Upper lobe of right lung (tissue), 1 donor: ENCODE measurements at regions not wholly inside any gene's neighbourhood (a gene's known extent, or its start where the extent isn't known, plus 50 kb on each side); places are given as distances from the start of the nearest gene placed in this dataset.
A peak's percentile ranks its signal among the peaks of the same experiment; 100 is the strongest.

Source experiments
- ATAC-seq: fragments of 200-7000 bp; cut with Tn5 transposase; one replicate; pipeline ENCODE4 v1.9.1; 2020; ENCODE audit warnings: mild to moderate bottlenecking, moderate library complexity
- DNase-seq: peaks from one replicate; pipeline ENCODE4 v3.0.0-alpha.2; 2020
- H3K27ac ChIP-seq: fragments of 200-600 bp; one replicate; pipeline ENCODE4 v1.8.0; 2022
- H3K27me3 ChIP-seq: fragments of 200-600 bp; one replicate; pipeline ENCODE4 v1.8.0; 2022; ENCODE audit warnings: mild to moderate bottlenecking
- H3K36me3 ChIP-seq: fragments of 200-600 bp; one replicate; pipeline ENCODE4 v1.8.0; 2022
- H3K4me1 ChIP-seq: fragments of 200-600 bp; one replicate; pipeline ENCODE4 v1.8.0; 2022
- H3K4me3 ChIP-seq: fragments of 200-600 bp; one replicate; pipeline ENCODE4 v1.8.0; 2022; ENCODE audit warnings: mild to moderate bottlenecking
- H3K9me3 ChIP-seq: fragments of 200-600 bp; one replicate; pipeline ENCODE4 v1.8.0; 2022
- intact Hi-C: fragments of 100-400 bp; cut with DNase I; formaldehyde crosslinking; loops from one replicate; pipeline ENCODE4 v1.11.0; 2022
- TF ChIP-seq, protein P1 (sequence below): fragments of 200-600 bp; IDR thresholded peaks from one replicate; pipeline ENCODE4 v1.8.0; 2022; ENCODE audit warnings: antibody characterized with exemption
- donor health status: DM: no; HTN: yes; CAD: no; lungs with severe emphysema.

- no peaks in the 10 kb centered on the region for H3K36me3 ChIP-seq
- H3K9me3 ChIP-seq: no peaks in the 10 kb centered on the region
- DNase-seq (no peak), ATAC-seq (no peak)
- intact Hi-C loops: no loop called here
- H3K27me3 ChIP-seq: no peaks in the 10 kb centered on the region
- H3K27ac ChIP-seq: no peak overlapping the region
- no peak overlapping the region for H3K4me3 ChIP-seq
- no peaks in the 10 kb centered on the region for H3K4me1 ChIP-seq
- TF ChIP-seq, protein P1, sequence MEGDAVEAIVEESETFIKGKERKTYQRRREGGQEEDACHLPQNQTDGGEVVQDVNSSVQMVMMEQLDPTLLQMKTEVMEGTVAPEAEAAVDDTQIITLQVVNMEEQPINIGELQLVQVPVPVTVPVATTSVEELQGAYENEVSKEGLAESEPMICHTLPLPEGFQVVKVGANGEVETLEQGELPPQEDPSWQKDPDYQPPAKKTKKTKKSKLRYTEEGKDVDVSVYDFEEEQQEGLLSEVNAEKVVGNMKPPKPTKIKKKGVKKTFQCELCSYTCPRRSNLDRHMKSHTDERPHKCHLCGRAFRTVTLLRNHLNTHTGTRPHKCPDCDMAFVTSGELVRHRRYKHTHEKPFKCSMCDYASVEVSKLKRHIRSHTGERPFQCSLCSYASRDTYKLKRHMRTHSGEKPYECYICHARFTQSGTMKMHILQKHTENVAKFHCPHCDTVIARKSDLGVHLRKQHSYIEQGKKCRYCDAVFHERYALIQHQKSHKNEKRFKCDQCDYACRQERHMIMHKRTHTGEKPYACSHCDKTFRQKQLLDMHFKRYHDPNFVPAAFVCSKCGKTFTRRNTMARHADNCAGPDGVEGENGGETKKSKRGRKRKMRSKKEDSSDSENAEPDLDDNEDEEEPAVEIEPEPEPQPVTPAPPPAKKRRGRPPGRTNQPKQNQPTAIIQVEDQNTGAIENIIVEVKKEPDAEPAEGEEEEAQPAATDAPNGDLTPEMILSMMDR: no peak
These were observed 160.1 kb upstream of the CSF3R start for GRCh38 chr1:36642802-36643201.

DNA sequence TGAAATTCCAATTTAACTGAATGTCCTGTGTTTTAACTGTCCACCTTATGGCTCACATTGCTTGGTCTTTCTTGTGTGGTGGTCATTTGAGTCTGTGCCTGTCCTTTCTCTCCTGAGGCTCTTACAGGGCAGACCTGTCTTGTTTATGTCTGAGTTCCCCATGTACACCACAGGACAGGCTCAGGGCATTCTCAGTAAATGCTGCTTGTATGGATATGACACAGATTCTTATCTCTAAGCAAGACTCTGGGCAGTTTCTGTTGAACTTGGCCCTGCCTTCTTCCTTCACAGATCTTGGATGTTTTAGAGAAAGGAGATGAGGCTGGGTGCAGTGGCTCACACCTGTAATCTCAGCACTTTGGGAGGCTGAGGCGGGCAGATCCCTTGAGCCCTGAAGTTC is 159.1 kb upstream of the CSF3R start:
- no peak overlapping the region for H3K27ac ChIP-seq

DNA sequence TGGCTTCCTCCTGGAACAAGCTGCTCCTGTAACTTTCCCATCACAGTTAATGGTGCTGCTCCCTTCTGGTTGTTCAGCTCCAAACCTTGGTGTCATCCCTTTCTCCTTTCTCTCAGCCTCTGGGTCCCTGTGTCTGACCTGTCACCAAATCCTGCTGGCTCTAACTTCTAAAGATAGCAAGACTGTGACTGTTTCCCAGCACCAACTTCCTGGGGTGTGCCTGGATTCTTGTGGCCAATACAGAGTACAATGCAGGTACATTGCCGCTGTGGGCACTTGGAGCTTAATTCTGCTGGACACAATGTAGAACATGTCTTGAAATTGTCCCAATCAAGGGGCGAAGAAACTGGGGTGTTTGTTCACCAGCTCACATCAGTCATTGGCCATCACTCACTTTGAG is 156.7 kb upstream of the CSF3R start:
- no peaks in the 10 kb centered on the region for H3K27me3 ChIP-seq
- no peak for ATAC-seq
- no peaks in the 10 kb centered on the region for H3K36me3 ChIP-seq
- H3K27ac ChIP-seq: no peak overlapping the region
- no peaks in the 10 kb centered on the region for H3K9me3 ChIP-seq
- DNase-seq: no peak
- H3K4me1 ChIP-seq: no peaks in the 10 kb centered on the region
- intact Hi-C loops: no loop called here
- TF ChIP-seq, protein P1: no peak
- H3K4me3 ChIP-seq: no peak overlapping the region

More for the DNA sequence above, 159.1 kb upstream of the CSF3R start:
- H3K36me3 ChIP-seq: no peaks in the 10 kb centered on the region
- ATAC-seq (no peak), DNase-seq (no peak)
- TF ChIP-seq, protein P1: no peak
- H3K9me3 ChIP-seq: no peaks in the 10 kb centered on the region
- no peaks in the 10 kb centered on the region for H3K4me1 ChIP-seq
- no peaks in the 10 kb centered on the region for H3K27me3 ChIP-seq
- no peak overlapping the region for H3K4me3 ChIP-seq
- intact Hi-C loops: no loop called here

DNA sequence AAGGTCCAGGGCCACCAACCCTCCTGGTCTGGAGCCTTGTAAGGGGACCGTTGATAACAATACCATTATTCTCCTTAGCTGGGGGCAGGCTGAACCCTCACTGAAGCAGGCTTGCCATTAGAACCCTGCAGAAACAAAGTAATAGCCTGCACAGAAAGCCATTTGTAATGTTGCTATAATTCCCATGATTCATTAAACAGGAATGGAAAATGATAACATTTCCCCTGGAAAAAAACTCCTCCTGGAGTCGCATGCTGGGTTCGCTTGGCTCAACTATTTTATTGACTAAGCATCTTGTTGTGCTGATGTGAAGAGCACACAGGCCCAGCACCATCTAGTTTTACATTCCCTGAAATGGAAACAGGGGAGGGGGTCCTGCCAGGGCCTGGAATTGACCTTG is 155.6 kb upstream of the CSF3R start:
- intact Hi-C loops: no loop called here
- no peak overlapping the region for H3K4me3 ChIP-seq
- ATAC-seq: no peak
- no peak overlapping the region for H3K27ac ChIP-seq
- H3K27me3 ChIP-seq: no peaks in the 10 kb centered on the region
- DNase-seq: no peak
- no peaks in the 10 kb centered on the region for H3K9me3 ChIP-seq
- no peaks in the 10 kb centered on the region for H3K36me3 ChIP-seq
- TF ChIP-seq, protein P1: no peak
- no peaks in the 10 kb centered on the region for H3K4me1 ChIP-seq

- Histone ChIP-seq H3K36me3 (no peaks in the 10 kb centered on the region), H3K4me3 (no peak overlapping the region), H3K27ac (no peak overlapping the region), H3K4me1 (no peaks in the 10 kb centered on the region), H3K27me3 (no peaks in the 10 kb centered on the region), H3K9me3 (no peaks in the 10 kb centered on the region)
- ATAC-seq (no peak), DNase-seq (peak; percentile 9)
- TF ChIP-seq, protein P1: no peak
- intact Hi-C loops: no loop called here
These were observed 153.5 kb upstream of the CSF3R start for GRCh38 chr1:36636206-36636605.

DNA sequence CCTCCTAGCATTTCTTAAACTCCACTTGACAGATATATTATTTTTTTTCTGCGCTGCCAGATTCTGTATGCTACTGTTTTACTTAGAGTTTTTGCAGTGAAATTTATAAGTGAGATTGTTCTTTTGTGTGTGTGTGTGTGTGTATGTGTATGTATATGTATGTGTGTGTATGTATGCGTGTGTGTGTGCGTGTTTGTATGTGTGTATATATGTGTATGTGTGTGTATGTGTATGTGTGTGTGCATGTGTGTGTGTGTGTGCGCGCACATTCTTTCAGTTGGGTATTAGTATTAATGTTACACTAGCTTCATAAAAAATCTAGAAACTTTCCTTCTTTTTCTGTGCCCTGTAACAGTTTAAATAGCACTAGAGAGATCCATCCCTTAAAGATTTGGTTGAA is 152.6 kb upstream of the CSF3R start:
- no peak for DNase-seq
- TF ChIP-seq, protein P1: no peak
- Histone ChIP-seq H3K9me3 (no peaks in the 10 kb centered on the region), H3K27me3 (no peaks in the 10 kb centered on the region), H3K4me3 (no peak overlapping the region), H3K27ac (no peak overlapping the region), H3K36me3 (no peaks in the 10 kb centered on the region), H3K4me1 (no peaks in the 10 kb centered on the region)
- intact Hi-C loops: no loop called here
- ATAC-seq: no peak
